ENCODE measurements at regions not wholly inside any gene's neighbourhood (a gene's known extent, or its start where the extent isn't known, plus 50 kb on each side); places are given as distances from the start of the nearest gene placed in this dataset.

DNA sequence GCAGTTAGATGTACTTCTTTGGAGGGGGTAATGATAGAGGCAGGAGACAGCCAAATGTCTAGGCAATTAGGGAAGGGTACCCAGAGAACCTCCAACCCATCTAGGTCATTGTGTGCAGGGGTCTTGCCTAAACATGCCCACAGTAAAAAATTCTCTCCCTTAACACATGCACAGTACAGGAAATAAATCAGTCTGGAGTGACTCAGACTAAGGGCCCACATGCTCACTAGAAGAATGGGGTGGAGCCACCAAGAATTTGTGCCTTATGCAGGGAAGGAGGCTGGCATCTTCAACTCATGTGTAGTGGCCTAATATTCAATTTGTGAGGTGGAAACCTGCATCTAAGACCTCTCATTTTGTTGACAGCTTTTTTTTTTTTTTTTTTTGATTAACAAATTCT, 945.3 kb upstream of the GRIA3 start:
- CTCF ChIA-PET: no interaction called here
- TF ChIP-seq, protein P1, sequence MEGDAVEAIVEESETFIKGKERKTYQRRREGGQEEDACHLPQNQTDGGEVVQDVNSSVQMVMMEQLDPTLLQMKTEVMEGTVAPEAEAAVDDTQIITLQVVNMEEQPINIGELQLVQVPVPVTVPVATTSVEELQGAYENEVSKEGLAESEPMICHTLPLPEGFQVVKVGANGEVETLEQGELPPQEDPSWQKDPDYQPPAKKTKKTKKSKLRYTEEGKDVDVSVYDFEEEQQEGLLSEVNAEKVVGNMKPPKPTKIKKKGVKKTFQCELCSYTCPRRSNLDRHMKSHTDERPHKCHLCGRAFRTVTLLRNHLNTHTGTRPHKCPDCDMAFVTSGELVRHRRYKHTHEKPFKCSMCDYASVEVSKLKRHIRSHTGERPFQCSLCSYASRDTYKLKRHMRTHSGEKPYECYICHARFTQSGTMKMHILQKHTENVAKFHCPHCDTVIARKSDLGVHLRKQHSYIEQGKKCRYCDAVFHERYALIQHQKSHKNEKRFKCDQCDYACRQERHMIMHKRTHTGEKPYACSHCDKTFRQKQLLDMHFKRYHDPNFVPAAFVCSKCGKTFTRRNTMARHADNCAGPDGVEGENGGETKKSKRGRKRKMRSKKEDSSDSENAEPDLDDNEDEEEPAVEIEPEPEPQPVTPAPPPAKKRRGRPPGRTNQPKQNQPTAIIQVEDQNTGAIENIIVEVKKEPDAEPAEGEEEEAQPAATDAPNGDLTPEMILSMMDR (IDR thresholded peaks at IDR 0.05; ENCODE audit: unreplicated experiment): no peak
- H3K4me3 Mint-ChIP-seq (ENCODE audit: unreplicated experiment): no peak overlapping the region

DNA sequence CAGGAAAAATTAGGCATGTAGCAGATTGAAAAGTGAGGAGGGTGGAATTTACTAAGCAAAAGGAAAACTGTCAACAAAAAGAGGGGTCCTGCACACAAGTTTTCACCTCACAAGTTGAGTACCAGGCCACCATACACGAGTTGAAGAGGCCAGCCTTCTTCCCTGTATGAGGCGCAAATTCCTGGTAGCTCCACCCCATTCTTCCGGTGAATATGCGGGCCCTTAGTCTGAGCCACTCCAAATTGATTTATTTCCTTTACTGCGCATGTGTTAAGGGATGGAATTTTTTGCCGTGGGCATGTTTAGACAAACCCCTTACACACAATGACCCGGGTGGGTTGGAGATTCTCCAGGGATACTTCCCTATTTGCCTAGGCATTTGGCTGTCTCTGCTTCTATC, 942.1 kb upstream of the GRIA3 start:
- ChIA-PET POLR2A (interaction anchor here (1.0 kb wide), 1 partner anchor 37 kb away, joined by 3 read pairs; no protein-coding TSS in a partner anchor), CTCF (no interaction called here)
- H3K27ac Mint-ChIP-seq (ENCODE audit: low read depth, unreplicated experiment): no peak overlapping the region
- no peak overlapping the region for H3K4me3 Mint-ChIP-seq (ENCODE audit: unreplicated experiment)
- no peak for DNase-seq (ENCODE audit: unreplicated experiment)
- peaks cover 6% of the 10 kb centered on the region for H3K9me3 Mint-ChIP-seq (ENCODE audit: unreplicated experiment)
- peaks cover 7% of the 10 kb centered on the region for H3K4me1 Mint-ChIP-seq (ENCODE audit: insufficient read depth, unreplicated experiment)
- TF ChIP-seq, protein P1 (IDR thresholded peaks at IDR 0.05; ENCODE audit: unreplicated experiment): no peak
- no peaks in the 10 kb centered on the region for H3K27me3 Mint-ChIP-seq (ENCODE audit: insufficient read depth, unreplicated experiment)
- intact Hi-C loops (cut with micrococcal nuclease): no loop called here
- BruUV-seq (replicated peaks): no TSS peak
- no peaks in the 10 kb centered on the region for H3K36me3 Mint-ChIP-seq (ENCODE audit: insufficient read depth, unreplicated experiment)

More for the DNA sequence above, 945.3 kb upstream of the GRIA3 start:
- intact Hi-C loops (cut with micrococcal nuclease): loop anchor here (1.0 kb wide), 1 partner anchor 8 kb away; no protein-coding TSS in a partner anchor
- POLR2A ChIA-PET: no interaction called here
- BruUV-seq (replicated peaks): no TSS peak
- peak overlapping the region; percentile 49 for H3K27ac Mint-ChIP-seq (ENCODE audit: low read depth, unreplicated experiment)
- peak; percentile 36 for DNase-seq (ENCODE audit: unreplicated experiment)
- H3K27me3 Mint-ChIP-seq (ENCODE audit: insufficient read depth, unreplicated experiment): no peaks in the 10 kb centered on the region
- peaks cover 6% of the 10 kb centered on the region for H3K36me3 Mint-ChIP-seq (ENCODE audit: insufficient read depth, unreplicated experiment)
- peaks cover 22% of the 10 kb centered on the region for H3K9me3 Mint-ChIP-seq (ENCODE audit: unreplicated experiment)
- peaks cover 7% of the 10 kb centered on the region for H3K4me1 Mint-ChIP-seq (ENCODE audit: insufficient read depth, unreplicated experiment)

DNA sequence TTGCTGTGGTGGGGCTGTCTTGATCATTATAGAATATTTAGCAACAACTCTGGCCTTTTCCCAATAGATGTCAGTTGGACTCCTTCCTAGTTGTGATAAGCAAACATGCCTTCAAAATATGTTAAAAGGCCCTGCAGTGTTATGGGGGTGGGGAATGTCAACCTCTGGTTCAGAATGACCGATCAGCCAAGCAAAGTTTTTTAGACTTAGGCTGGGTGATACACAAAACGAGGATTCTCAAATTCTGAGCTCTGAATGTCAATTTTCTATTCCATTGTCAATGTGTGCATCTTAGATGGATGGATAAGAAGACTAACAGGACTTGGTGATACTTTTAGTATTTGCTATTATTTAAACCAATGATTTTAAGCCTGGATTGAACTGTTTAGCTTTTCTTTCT, 940.0 kb upstream of the GRIA3 start:
- no peaks in the 10 kb centered on the region for H3K27me3 Mint-ChIP-seq (ENCODE audit: insufficient read depth, unreplicated experiment)
- POLR2A ChIA-PET: no interaction called here
- H3K9me3 Mint-ChIP-seq (ENCODE audit: unreplicated experiment): peaks cover 6% of the 10 kb centered on the region
- no peak overlapping the region for H3K27ac Mint-ChIP-seq (ENCODE audit: low read depth, unreplicated experiment)
- intact Hi-C loops (cut with micrococcal nuclease): no loop called here
- no peaks in the 10 kb centered on the region for H3K36me3 Mint-ChIP-seq (ENCODE audit: insufficient read depth, unreplicated experiment)
- no TSS peak for BruUV-seq (replicated peaks)
- no peaks in the 10 kb centered on the region for H3K4me1 Mint-ChIP-seq (ENCODE audit: insufficient read depth, unreplicated experiment)
- TF ChIP-seq, protein P1 (IDR thresholded peaks at IDR 0.05; ENCODE audit: unreplicated experiment): no peak
- H3K4me3 Mint-ChIP-seq (ENCODE audit: unreplicated experiment): no peak overlapping the region
- no peak for DNase-seq (ENCODE audit: unreplicated experiment)
- CTCF ChIA-PET: interaction anchor here (0.5 kb wide), 1 partner anchor 54 kb away, joined by 3 read pairs; no protein-coding TSS in a partner anchor

DNA sequence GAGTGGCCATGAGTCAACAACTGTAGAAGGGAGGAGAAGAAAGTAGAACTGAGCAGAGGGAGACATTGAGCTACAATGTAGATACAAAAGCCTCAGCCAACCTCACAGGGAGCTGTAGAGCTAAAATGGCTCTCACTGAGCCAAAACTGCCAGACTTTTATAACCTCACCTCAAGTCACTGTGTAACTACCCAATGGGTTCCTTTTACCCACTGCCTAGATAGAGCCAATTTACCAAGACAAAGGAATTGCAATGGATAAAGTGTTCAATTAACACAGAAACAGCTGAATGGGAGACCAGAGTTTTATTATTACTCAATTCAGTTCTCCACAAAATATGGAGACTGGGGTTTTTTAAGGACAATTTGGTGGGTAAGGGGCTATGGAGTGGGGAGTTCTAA, 938.9 kb upstream of the GRIA3 start:
- Mint-ChIP-seq H3K36me3 (ENCODE audit: insufficient read depth, unreplicated experiment) (no peaks in the 10 kb centered on the region), H3K4me1 (ENCODE audit: insufficient read depth, unreplicated experiment) (no peaks in the 10 kb centered on the region), H3K27me3 (ENCODE audit: insufficient read depth, unreplicated experiment) (no peaks in the 10 kb centered on the region), H3K4me3 (ENCODE audit: unreplicated experiment) (no peak overlapping the region), H3K27ac (ENCODE audit: low read depth, unreplicated experiment) (no peak overlapping the region), H3K9me3 (ENCODE audit: unreplicated experiment) (peaks cover 3% of the 10 kb centered on the region)
- TF ChIP-seq, protein P1 (IDR thresholded peaks at IDR 0.05; ENCODE audit: unreplicated experiment): no peak
- ChIA-PET CTCF (interaction anchor here (0.6 kb wide), 1 partner anchor 181 kb away, joined by 3 read pairs; no protein-coding TSS in a partner anchor), POLR2A (no interaction called here)
- BruUV-seq (replicated peaks): no TSS peak
- DNase-seq (ENCODE audit: unreplicated experiment): no peak
- intact Hi-C loops (cut with micrococcal nuclease): no loop called here
